ENCODE measurements at regions not wholly inside any gene's neighbourhood (a gene's known extent, or its start where the extent isn't known, plus 50 kb on each side); places are given as distances from the start of the nearest gene placed in this dataset.

DNA sequence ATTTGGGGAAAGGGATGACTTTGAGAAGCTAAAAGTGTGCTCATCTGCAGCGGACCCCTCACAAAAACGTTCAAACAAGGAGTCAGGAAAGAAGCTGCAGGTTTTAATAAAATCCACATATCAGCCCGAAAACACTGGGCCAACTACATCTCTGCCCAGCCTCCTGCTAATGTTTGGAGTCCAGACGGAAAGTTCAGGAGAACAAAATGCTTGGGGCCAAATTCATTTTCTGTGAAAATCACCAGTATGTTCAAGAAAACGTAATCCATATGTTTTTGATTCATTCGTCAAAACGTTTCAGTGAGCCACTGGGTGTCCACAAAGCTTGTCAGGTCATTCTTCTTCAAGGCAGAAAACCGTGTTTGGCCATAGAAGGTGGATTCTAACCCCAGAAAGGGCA lies 87.5 kb upstream of the GAS1 start:
- H3K9me3 ChIP-seq: no peaks in the 10 kb centered on the region
- DNase-seq: peak in 1 of 2 donors; percentile 29
- H3K27me3 ChIP-seq: no peaks in the 10 kb centered on the region
- H3K4me3 ChIP-seq: no peak overlapping the region
- peak overlapping the region in 4 of 5 donors; percentile 42 to 84 (median 61) for H3K27ac ChIP-seq
- no peaks in the 10 kb centered on the region for H3K36me3 ChIP-seq
- WGBS, 5 donors: 74 to 83% (median 80%) methylated on average over 8 of the region's 8 CpGs
- H3K4me1 ChIP-seq: peaks cover 0 to 5% (median 0%) of the 10 kb centered on the region in 4 donors
- intact Hi-C loops (cut with DNase I; ENCODE audit: low total_unique reads): no loop called here
- TF ChIP-seq POLR2A (IDR thresholded peaks at IDR 0.05) (no peak), EP300 (IDR thresholded peaks at IDR 0.05) (no peak), POLR2AphosphoS5 (IDR thresholded peaks at IDR 0.05) (no peak)
- TF ChIP-seq, protein P1, sequence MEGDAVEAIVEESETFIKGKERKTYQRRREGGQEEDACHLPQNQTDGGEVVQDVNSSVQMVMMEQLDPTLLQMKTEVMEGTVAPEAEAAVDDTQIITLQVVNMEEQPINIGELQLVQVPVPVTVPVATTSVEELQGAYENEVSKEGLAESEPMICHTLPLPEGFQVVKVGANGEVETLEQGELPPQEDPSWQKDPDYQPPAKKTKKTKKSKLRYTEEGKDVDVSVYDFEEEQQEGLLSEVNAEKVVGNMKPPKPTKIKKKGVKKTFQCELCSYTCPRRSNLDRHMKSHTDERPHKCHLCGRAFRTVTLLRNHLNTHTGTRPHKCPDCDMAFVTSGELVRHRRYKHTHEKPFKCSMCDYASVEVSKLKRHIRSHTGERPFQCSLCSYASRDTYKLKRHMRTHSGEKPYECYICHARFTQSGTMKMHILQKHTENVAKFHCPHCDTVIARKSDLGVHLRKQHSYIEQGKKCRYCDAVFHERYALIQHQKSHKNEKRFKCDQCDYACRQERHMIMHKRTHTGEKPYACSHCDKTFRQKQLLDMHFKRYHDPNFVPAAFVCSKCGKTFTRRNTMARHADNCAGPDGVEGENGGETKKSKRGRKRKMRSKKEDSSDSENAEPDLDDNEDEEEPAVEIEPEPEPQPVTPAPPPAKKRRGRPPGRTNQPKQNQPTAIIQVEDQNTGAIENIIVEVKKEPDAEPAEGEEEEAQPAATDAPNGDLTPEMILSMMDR (IDR thresholded peaks at IDR 0.05): no peak

DNA sequence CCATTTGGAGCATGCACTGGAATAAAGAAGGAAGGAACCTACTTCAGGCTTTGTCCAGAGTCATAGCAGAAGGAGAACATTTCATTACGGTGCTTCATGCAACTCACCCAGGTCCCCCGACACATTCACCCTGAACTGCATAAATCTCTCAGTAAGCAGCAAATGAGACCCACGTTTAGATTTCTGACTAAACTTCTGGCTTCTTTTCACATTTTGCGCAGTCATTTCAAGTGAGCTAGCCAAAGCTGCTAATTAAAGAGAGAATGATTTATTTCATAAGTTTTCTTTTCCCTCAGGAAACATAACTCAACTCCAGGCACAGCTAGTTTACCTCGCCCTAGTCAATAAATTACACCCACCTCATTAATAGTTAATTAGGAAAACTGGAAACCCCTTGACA lies 88.6 kb upstream of the GAS1 start:
- Histone ChIP-seq H3K9me3 (no peaks in the 10 kb centered on the region), H3K27me3 (no peaks in the 10 kb centered on the region), H3K27ac (peak overlapping the region in 3 of 5 donors; percentile 10 to 84 (median 77)), H3K4me3 (no peak overlapping the region), H3K36me3 (no peaks in the 10 kb centered on the region), H3K4me1 (peaks cover 0 to 5% (median 0%) of the 10 kb centered on the region in 4 donors)
- peak in 1 of 2 donors; percentile 38 for DNase-seq
- TF ChIP-seq POLR2A (IDR thresholded peaks at IDR 0.05): no peak
- TF ChIP-seq POLR2AphosphoS5 (IDR thresholded peaks at IDR 0.05): peak in 1 of 3 donors; percentile 56
- TF ChIP-seq, protein P1 (IDR thresholded peaks at IDR 0.05): no peak
- TF ChIP-seq EP300 (IDR thresholded peaks at IDR 0.05): no peak
- 62 to 77% (median 67%) methylated on average over 5 of the region's 5 CpGs for WGBS, 5 donors
- intact Hi-C loops (cut with DNase I; ENCODE audit: low total_unique reads): no loop called here

DNA sequence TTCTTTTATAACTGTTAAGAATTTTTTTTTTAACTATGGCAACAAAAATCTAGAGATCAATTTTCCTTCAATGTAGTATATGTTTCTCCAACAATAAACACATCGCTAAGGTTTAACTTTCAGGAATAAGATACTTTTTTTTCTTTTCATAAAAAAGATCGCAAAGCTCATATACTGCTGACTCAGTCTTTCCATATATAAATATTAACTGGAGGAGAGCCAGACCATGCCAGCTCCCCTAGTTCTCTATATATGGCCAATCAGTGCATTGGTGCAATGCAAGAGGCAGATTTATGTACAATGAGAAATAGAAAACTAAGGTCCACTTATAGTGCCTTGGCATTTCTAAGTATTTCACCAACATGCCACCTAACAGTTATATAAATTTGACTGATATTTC lies 89.2 kb upstream of the GAS1 start:
- Histone ChIP-seq H3K4me1 (peaks cover 0 to 5% (median 0%) of the 10 kb centered on the region in 4 donors), H3K27ac (peak overlapping the region in 2 of 5 donors; percentile 65 to 84), H3K9me3 (no peaks in the 10 kb centered on the region), H3K4me3 (no peak overlapping the region), H3K27me3 (no peaks in the 10 kb centered on the region), H3K36me3 (no peaks in the 10 kb centered on the region)
- intact Hi-C loops (cut with DNase I; ENCODE audit: low total_unique reads): no loop called here
- WGBS, 5 donors: 77 to 86% (median 81%) methylated on average over 2 of the region's 2 CpGs
- DNase-seq: peak in 1 of 2 donors; percentile 54
- TF ChIP-seq, protein P1 (IDR thresholded peaks at IDR 0.05): no peak
- TF ChIP-seq EP300 (IDR thresholded peaks at IDR 0.05): no peak
- TF ChIP-seq POLR2A (IDR thresholded peaks at IDR 0.05): no peak
- TF ChIP-seq POLR2AphosphoS5 (IDR thresholded peaks at IDR 0.05): no peak

DNA sequence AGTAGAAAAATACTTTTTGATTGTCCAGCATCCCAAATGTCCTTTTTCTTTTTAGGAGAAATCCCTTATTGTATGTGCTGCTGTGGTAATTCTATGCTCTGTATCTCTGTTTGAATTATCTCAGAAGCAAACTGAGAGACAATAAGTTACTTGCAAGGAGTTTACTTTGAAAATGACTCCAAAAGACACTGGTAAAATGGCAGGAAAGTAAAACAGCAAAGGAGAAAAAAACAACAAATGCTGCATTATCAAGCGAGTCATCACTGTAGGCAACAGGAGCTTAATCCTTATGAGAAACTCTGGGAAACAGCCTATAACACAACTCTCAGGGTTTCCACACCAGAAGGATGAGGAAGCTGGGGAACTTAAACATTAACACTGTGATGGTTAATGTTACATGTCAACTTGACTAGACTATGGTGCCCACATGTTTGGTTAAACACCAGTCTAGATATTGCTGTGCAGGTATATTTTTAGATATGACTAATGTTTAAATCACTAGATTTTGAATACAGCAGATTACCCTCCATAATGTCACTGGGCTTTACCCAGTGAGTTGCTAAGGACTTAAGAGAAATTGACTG lies 92.6 kb upstream of the GAS1 start:
- TF ChIP-seq POLR2AphosphoS5 (IDR thresholded peaks at IDR 0.05) (no peak), POLR2A (IDR thresholded peaks at IDR 0.05) (no peak), EP300 (IDR thresholded peaks at IDR 0.05) (no peak)
- TF ChIP-seq, protein P1 (IDR thresholded peaks at IDR 0.05): no peak
- Histone ChIP-seq H3K9me3 (no peaks in the 10 kb centered on the region), H3K4me1 (no peaks in the 10 kb centered on the region), H3K36me3 (no peaks in the 10 kb centered on the region), H3K27me3 (no peaks in the 10 kb centered on the region), H3K27ac (no peak overlapping the region), H3K4me3 (no peak overlapping the region)
- DNase-seq: no peak
- 83 to 91% (median 86%) methylated on average over 1 of the region's 1 CpG for WGBS, 5 donors
- intact Hi-C loops (cut with DNase I; ENCODE audit: low total_unique reads): no loop called here

All from stomach (tissue), 8 donors.